Heart left ventricle (tissue), 13 donors: ENCODE measurements at regions not wholly inside any gene's neighbourhood (a gene's known extent, or its start where the extent isn't known, plus 50 kb on each side); places are given as distances from the start of the nearest gene placed in this dataset.

Source experiments
- CTCF ChIP-seq, 12 donors: fragments of 200-600 bp; sonication (generic) in 4 of 12; IDR thresholded peaks; one replicate each; pipeline versions ENCODE4 v1.5.0 to v1.8.0; 2018 to 2022; ENCODE audit warnings: antibody characterized with exemption in 12 of 12, mild to moderate bottlenecking in 5 of 12
- POLR2A ChIP-seq, 2 donors: fragments of 450-650 bp; IDR thresholded peaks; one replicate each; pipeline ENCODE4 v1.6.1; 2017; ENCODE audit warnings: antibody characterized with exemption in 2 of 2, mild to moderate bottlenecking in 2 of 2, moderate library complexity in 2 of 2
- donor health status: ischemic (EF 13 %, LVEDD 7.1; RV severe dilation, severe dysfunction).
- donor health status: DM: no; HTN: yes; CAD: no.
- donor health status: DM: no; HTN: no; CAD: no.
- donor health status: ischemic (EF 25% LVEDD 6.9; RV normal size, moderate dysfunction).
- donor health status: ischemic (EF 25% LVEDD 5.7; RV mildly dilated, moderate dysfunction).
- donor health status: ischemic (EF 35%, LVEDD 5.7; RV mildly dilated, moderate dysfunction).
- donor health status: nonischemic (EF 11% LVEDD 7.7; RV severe dilation, severe dysfunction).
- donor health status: DM: yes; HTN: yes; CAD: no.
- donor health status: PGD.
- donor health status: ischemic (EF 29% LVEDD 5.4; RV normal size, mild dysfunction).
- donor health status: nonischemic (EF 23%, LVEDD 6.1; RV moderate dilation, normal function).

- TF ChIP-seq CTCF (IDR thresholded peaks at IDR 0.05): no peak
- TF ChIP-seq POLR2A (IDR thresholded peaks at IDR 0.05): no peak
These were observed 570.5 kb upstream of the SOX11 start for GRCh38 chr2:5121642-5122041.
